H9 (cell line): ENCODE measurements at regions not wholly inside any gene's neighbourhood (a gene's known extent, or its start where the extent isn't known, plus 50 kb on each side); places are given as distances from the start of the nearest gene placed in this dataset.

Source experiments
- DNase-seq: peaks from one replicate; pipeline ENCODE4 v3.0.0-alpha.2; 2017
- H2AFZ ChIP-seq: one replicate; pipeline ENCODE4 v1.6.1; 2013; ENCODE audit warnings: mild to moderate bottlenecking, low read length, control low read depth, moderate library complexity
- H2AK5ac ChIP-seq: 2 replicates; pipeline ENCODE4 v1.6.1; 2013; ENCODE audit warnings: low read length, control low read depth, mixed read lengths; ENCODE audit not compliant: insufficient read length
- H2BK120ac ChIP-seq: one replicate; pipeline ENCODE4 v1.6.1; 2013; ENCODE audit warnings: low read depth, mild to moderate bottlenecking, low read length, control low read depth, inconsistent platforms; ENCODE audit not compliant: poor library complexity, severe bottlenecking
- H2BK12ac ChIP-seq: 2 replicates; pipeline ENCODE4 v1.6.1; 2013; ENCODE audit warnings: low read length, control low read depth, mixed read lengths, low read depth; ENCODE audit not compliant: insufficient read length
- H2BK15ac ChIP-seq: 2 replicates; pipeline ENCODE4 v1.6.1; 2013; ENCODE audit warnings: low read depth, low read length, control low read depth
- H2BK20ac ChIP-seq: one replicate; pipeline ENCODE4 v1.6.1; 2013; ENCODE audit warnings: low read depth, mild to moderate bottlenecking, low read length, control low read depth, inconsistent platforms; ENCODE audit not compliant: poor library complexity, severe bottlenecking
- H2BK5ac ChIP-seq: 2 replicates; pipeline ENCODE4 v1.6.1; 2013; ENCODE audit warnings: low read length, control low read depth, mixed read lengths; ENCODE audit not compliant: insufficient read length
- H3K14ac ChIP-seq: 2 replicates; pipeline ENCODE4 v1.6.1; 2013; ENCODE audit warnings: low read length, control low read depth; ENCODE audit not compliant: insufficient read depth
- H3K18ac ChIP-seq: 2 replicates; pipeline ENCODE4 v1.6.1; 2013; ENCODE audit warnings: low read depth, mild to moderate bottlenecking, mixed read lengths, low read length, control low read depth; ENCODE audit not compliant: insufficient read length
- H3K23ac ChIP-seq: 2 replicates; pipeline ENCODE4 v1.6.1; 2013; ENCODE audit warnings: low read length, control low read depth, mixed read lengths, low read depth; ENCODE audit not compliant: insufficient read length
- H3K23me2 ChIP-seq: 2 replicates; pipeline ENCODE4 v1.6.1; 2013; ENCODE audit warnings: low read depth, mild to moderate bottlenecking, mixed read lengths, low read length, control low read depth; ENCODE audit not compliant: insufficient read length, poor library complexity, severe bottlenecking
- H3K27ac ChIP-seq: 2 replicates; pipeline ENCODE4 v1.5.1; 2013; ENCODE audit warnings: low read length, control low read depth, mixed read lengths, low read depth; ENCODE audit not compliant: insufficient read length
- H3K27me3 ChIP-seq: 2 replicates; pipeline ENCODE4 v1.6.1; 2013; ENCODE audit warnings: low read length, control low read depth, inconsistent platforms; ENCODE audit not compliant: insufficient read depth
- H3K4ac ChIP-seq: 2 replicates; pipeline ENCODE4 v1.6.1; 2013; ENCODE audit warnings: low read depth, mild to moderate bottlenecking, control low read depth, inconsistent platforms, low read length, moderate library complexity
- H3K4me1 ChIP-seq: 2 replicates; pipeline ENCODE4 v1.6.1; 2013; ENCODE audit warnings: low read length, control low read depth, inconsistent platforms; ENCODE audit not compliant: insufficient read depth
- H3K4me2 ChIP-seq: 2 replicates; pipeline ENCODE4 v1.6.1; 2013; ENCODE audit warnings: low read length, control low read depth, mixed read lengths; ENCODE audit not compliant: insufficient read length, insufficient read depth
- H3K56ac ChIP-seq: 2 replicates; pipeline ENCODE4 v1.6.1; 2013; ENCODE audit warnings: low read depth, mild to moderate bottlenecking, mixed read lengths, low read length, control low read depth; ENCODE audit not compliant: insufficient read length
- H3K79me1 ChIP-seq: 2 replicates; pipeline ENCODE4 v1.6.1; 2013; ENCODE audit warnings: low read depth, mild to moderate bottlenecking, moderate library complexity, low read length, control low read depth, inconsistent platforms; ENCODE audit not compliant: insufficient read depth, poor library complexity, severe bottlenecking
- H3K79me2 ChIP-seq: 2 replicates; pipeline ENCODE4 v1.6.1; 2013; ENCODE audit warnings: low read length, control low read depth, inconsistent platforms; ENCODE audit not compliant: insufficient read depth
- H3K9ac ChIP-seq: 2 replicates; pipeline ENCODE4 v1.6.1; 2013; ENCODE audit warnings: low read length, control low read depth, mixed read lengths; ENCODE audit not compliant: insufficient read length; ENCODE audit errors: extremely low read depth
- H3K9me3 ChIP-seq: one replicate; pipeline ENCODE4 v1.6.1; 2013; ENCODE audit warnings: low read depth, low read length, inconsistent platforms; ENCODE audit not compliant: control insufficient read depth
- H3T11ph ChIP-seq: one replicate; pipeline ENCODE4 v1.6.1; 2013; ENCODE audit warnings: mild to moderate bottlenecking, low read length, control low read depth, inconsistent platforms
- H4K20me1 ChIP-seq: one replicate; pipeline ENCODE4 v1.6.1; 2013; ENCODE audit not compliant: control insufficient read depth, insufficient read length, insufficient read depth
- H4K5ac ChIP-seq: 2 replicates; pipeline ENCODE4 v1.6.1; 2013; ENCODE audit warnings: low read depth, mild to moderate bottlenecking, mixed read lengths, low read length, control low read depth; ENCODE audit not compliant: insufficient read length
- H4K8ac ChIP-seq: replicated peaks from 2 replicates; pipeline ENCODE4 v1.6.1; 2013; ENCODE audit warnings: low read length, control low read depth, mixed read lengths, low read depth; ENCODE audit not compliant: insufficient read length
- H4K91ac ChIP-seq: 2 replicates; pipeline ENCODE4 v1.6.1; 2013; ENCODE audit warnings: low read depth, mild to moderate bottlenecking, moderate library complexity, mixed read lengths, low read length, control low read depth; ENCODE audit not compliant: insufficient read length
- H3K27ac Mint-ChIP-seq, 3 experiments: 2 replicates in 2 of 3; 3 replicates in 1 of 3; pipeline ENCODE4 v1.8.0; 2020 to 2021; ENCODE audit warnings: mixed read lengths in 3 of 3, mild to moderate bottlenecking in 1 of 3, moderate library complexity in 1 of 3
- H3K27me3 Mint-ChIP-seq: 2 replicates; pipeline ENCODE4 v1.8.0; 2021; ENCODE audit warnings: low read depth, mild to moderate bottlenecking, moderate library complexity, mixed read lengths
- H3K36me3 Mint-ChIP-seq, 3 experiments: 2 replicates in 2 of 3; 3 replicates in 1 of 3; pipeline ENCODE4 v1.8.0; 2020 to 2021; ENCODE audit warnings: low read depth in 3 of 3, mixed read lengths in 3 of 3; ENCODE audit not compliant: insufficient read depth in 1 of 3
- H3K4me1 Mint-ChIP-seq, 2 experiments: 2 replicates each; pipeline ENCODE4 v1.8.0; 2020; ENCODE audit warnings: mixed read lengths in 2 of 2
- H3K4me3 Mint-ChIP-seq, 2 experiments: 2 replicates in 1 of 2; 3 replicates in 1 of 2; pipeline ENCODE4 v1.8.0; 2020 to 2021; ENCODE audit warnings: mild to moderate bottlenecking in 2 of 2, mixed read lengths in 2 of 2, moderate library complexity in 1 of 2
- H3K9me3 Mint-ChIP-seq, 2 experiments: 2 replicates in 1 of 2; 3 replicates in 1 of 2; pipeline ENCODE4 v1.8.0; 2020; ENCODE audit warnings: mild to moderate bottlenecking in 2 of 2, mixed read lengths in 2 of 2, moderate library complexity in 1 of 2
- WGBS: extraction: QIAGEN DNeasy Blood & Tissue Kit; methylation state at CpG from one replicate; pipeline ENCODE4 v1.1.7; 2013; ENCODE audit warnings: missing lambda C conversion rate, low lambda C conversion rate, mixed read lengths; ENCODE audit not compliant: insufficient read length; ENCODE audit errors: extremely low coverage; 5-methylcytosine and 5-hydroxymethylcytosine counted together
- TF ChIP-seq, protein P1 (sequence below): fragments of 200-600 bp; sonication (generic); conservative IDR thresholded peaks from 3 replicates; pipeline ENCODE4 v1.8.0; 2021; ENCODE audit warnings: antibody characterized with exemption, mild to moderate bottlenecking

DNA sequence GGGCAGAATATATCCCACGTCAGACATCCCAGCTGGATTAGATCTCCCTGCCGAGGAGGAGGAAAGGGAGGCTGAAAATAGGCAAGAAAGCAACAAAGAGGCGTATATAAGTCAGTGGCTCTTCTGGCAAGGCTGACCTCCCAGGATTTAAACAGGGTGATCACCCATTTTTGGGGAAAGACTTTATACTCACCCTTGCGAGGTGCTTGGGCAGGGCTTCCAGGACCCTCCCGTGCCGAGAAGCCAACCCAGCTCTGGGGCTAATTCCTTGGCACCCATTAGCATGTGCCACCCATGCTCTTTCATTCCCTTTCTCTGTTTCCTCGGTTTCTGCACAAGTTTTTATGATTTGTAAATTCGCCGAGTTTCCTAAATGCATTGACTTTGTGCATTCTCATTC, 230.2 kb upstream of the IRX2 start:
- no peak for DNase-seq
- Histone ChIP-seq H2BK15ac (no peak overlapping the region), H3K56ac (no peak overlapping the region), H2BK120ac (no peak overlapping the region), H3T11ph (no peak overlapping the region), H3K23ac (no peak overlapping the region), H4K5ac (no peak overlapping the region), H3K14ac (no peak overlapping the region), H2AFZ (no peak overlapping the region), H4K91ac (no peak overlapping the region), H3K9ac (no peak overlapping the region), H2BK20ac (no peak overlapping the region), H3K4me2 (no peak overlapping the region), H3K79me2 (no peaks in the 10 kb centered on the region), H2BK5ac (no peak overlapping the region), H2AK5ac (no peak overlapping the region), H2BK12ac (no peak overlapping the region), H3K23me2 (no peaks in the 10 kb centered on the region), H3K27me3 (no peaks in the 10 kb centered on the region), H3K4ac (no peak overlapping the region), H4K20me1 (no peaks in the 10 kb centered on the region), H3K4me1 (0 out of 2 replicates have a peak, but pooled peaks cover 2% of the 10 kb centered on the region), H3K9me3 (no peaks in the 10 kb centered on the region), H3K18ac (no peak overlapping the region), H3K79me1 (no peaks in the 10 kb centered on the region), H4K8ac (no peak overlapping the region), H3K27ac (no peak overlapping the region)
- H3K27ac Mint-ChIP-seq: no peak overlapping the region
- TF ChIP-seq, protein P1, sequence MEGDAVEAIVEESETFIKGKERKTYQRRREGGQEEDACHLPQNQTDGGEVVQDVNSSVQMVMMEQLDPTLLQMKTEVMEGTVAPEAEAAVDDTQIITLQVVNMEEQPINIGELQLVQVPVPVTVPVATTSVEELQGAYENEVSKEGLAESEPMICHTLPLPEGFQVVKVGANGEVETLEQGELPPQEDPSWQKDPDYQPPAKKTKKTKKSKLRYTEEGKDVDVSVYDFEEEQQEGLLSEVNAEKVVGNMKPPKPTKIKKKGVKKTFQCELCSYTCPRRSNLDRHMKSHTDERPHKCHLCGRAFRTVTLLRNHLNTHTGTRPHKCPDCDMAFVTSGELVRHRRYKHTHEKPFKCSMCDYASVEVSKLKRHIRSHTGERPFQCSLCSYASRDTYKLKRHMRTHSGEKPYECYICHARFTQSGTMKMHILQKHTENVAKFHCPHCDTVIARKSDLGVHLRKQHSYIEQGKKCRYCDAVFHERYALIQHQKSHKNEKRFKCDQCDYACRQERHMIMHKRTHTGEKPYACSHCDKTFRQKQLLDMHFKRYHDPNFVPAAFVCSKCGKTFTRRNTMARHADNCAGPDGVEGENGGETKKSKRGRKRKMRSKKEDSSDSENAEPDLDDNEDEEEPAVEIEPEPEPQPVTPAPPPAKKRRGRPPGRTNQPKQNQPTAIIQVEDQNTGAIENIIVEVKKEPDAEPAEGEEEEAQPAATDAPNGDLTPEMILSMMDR: no peak
- no CpG with 5 or more reads among the region's 9 CpGs for WGBS
- H3K9me3 Mint-ChIP-seq: peaks cover 3 to 5% of the 10 kb centered on the region in 2 experiments
- peaks cover 0 to 6% of the 10 kb centered on the region in 2 experiments; a peak in 1 of 4 replicates for H3K4me1 Mint-ChIP-seq
- no peaks in the 10 kb centered on the region; the same call in 1 of the 2 replicates for H3K27me3 Mint-ChIP-seq
- H3K4me3 Mint-ChIP-seq: no peak overlapping the region
- H3K36me3 Mint-ChIP-seq: peaks cover 0 to 5% (median 0%) of the 10 kb centered on the region in 3 experiments; a peak in 2 of 7 replicates
